Osteocyte (in vitro differentiated cells): ENCODE measurements at regions not wholly inside any gene's neighbourhood (a gene's known extent, or its start where the extent isn't known, plus 50 kb on each side); places are given as distances from the start of the nearest gene placed in this dataset.

Experiments used
- DNase-seq: peaks from one replicate; pipeline ENCODE4 v3.0.0; 2021; ENCODE audit warnings: mixed read lengths; ENCODE audit not compliant: unreplicated experiment; ENCODE audit errors: extremely low spot score
- H3K27ac Mint-ChIP-seq: one replicate; pipeline ENCODE4 v1.8.0; 2021; ENCODE audit warnings: mild to moderate bottlenecking, mixed read lengths; ENCODE audit not compliant: unreplicated experiment
- H3K27me3 Mint-ChIP-seq: one replicate; pipeline ENCODE4 v1.8.0; 2021; ENCODE audit warnings: mixed read lengths; ENCODE audit not compliant: unreplicated experiment
- H3K36me3 Mint-ChIP-seq: one replicate; pipeline ENCODE4 v1.8.0; 2021; ENCODE audit warnings: mixed read lengths; ENCODE audit not compliant: unreplicated experiment
- H3K4me1 Mint-ChIP-seq: one replicate; pipeline ENCODE4 v1.8.0; 2021; ENCODE audit warnings: mixed read lengths; ENCODE audit not compliant: unreplicated experiment
- H3K4me3 Mint-ChIP-seq: one replicate; pipeline ENCODE4 v1.8.0; 2021; ENCODE audit warnings: mild to moderate bottlenecking, moderate library complexity, mixed read lengths; ENCODE audit not compliant: unreplicated experiment
- H3K9me3 Mint-ChIP-seq: one replicate; pipeline ENCODE4 v1.8.0; 2021; ENCODE audit warnings: mixed read lengths; ENCODE audit not compliant: unreplicated experiment
- CTCF ChIP-seq: fragments of 200-600 bp; sonication (generic); IDR thresholded peaks from 2 replicates; pipeline ENCODE4 v1.5.0; 2021; ENCODE audit warnings: antibody characterized with exemption, mild to moderate bottlenecking, moderate library complexity

DNA sequence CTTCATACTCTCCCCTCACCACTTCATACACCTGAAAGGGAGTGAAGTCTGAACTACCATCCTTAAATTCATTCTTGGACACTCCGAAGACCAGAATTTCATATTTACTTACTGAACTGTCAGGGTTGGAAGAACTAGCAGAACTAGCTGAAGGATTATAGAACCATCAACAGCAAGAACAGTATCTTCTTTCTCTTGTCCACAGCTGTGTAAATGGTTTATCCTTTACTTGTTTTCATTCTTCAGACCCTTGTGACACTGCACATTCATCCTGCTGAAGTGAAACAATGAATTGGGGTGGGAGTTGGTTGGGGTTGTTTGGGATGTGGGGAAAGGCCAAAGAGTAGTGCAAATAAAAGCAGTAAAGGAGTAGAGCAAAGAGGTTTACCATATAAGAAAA is 350.9 kb downstream of the ZIC1 start:
- Mint-ChIP-seq H3K27ac (peak overlapping the region; percentile 77), H3K36me3 (no peaks in the 10 kb centered on the region), H3K4me3 (no peak overlapping the region), H3K27me3 (no peaks in the 10 kb centered on the region), H3K9me3 (peaks cover 3% of the 10 kb centered on the region), H3K4me1 (peaks cover 36% of the 10 kb centered on the region)
- no peak for TF ChIP-seq CTCF
- no peak for DNase-seq

DNA sequence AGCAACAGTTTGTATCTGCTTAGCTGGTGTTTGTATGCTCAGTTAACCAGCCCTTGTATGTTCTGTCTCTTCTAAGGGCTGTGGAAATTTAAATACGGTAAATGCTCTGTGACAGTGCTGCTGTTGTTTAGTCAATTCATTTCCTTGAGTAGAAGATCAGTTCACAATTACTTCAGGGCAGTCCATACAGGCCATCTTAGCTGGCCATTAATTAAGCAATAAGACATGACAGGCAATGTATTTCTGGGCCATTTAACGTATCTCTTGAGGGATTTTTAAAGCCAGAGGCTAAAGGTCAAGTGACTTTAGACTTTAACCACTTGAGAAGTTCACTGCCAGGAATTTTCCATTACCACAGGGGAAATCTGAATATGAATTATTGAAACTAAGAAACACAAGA is 351.8 kb downstream of the ZIC1 start:
- DNase-seq: no peak
- H3K27me3 Mint-ChIP-seq: no peaks in the 10 kb centered on the region

DNA sequence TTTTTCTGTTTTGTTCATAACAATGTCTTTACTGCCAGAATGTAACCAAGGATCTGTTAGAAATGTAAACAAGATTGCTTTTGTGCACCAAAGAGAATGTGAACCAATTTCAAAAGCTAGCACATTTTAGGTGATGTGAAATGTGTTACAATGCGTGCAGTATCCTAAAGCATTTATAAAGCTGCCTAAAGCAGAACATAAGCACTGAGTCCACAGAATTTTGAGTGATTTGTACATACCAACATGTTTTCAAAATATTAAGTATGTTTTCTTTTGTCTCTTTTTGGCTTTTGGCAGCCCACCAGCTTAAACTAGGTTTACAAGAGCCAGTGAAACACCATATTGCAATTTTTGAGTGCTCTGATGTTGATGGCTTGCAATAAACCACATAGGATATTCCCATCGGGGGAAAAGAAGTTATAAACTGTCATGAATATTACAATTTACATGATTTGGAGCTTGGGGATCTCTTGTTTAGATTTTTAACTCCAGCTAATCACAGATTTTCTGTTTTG is 364.0 kb downstream of the ZIC1 start:
- no peak for DNase-seq
- Mint-ChIP-seq H3K27me3 (no peaks in the 10 kb centered on the region), H3K4me1 (peaks cover 17% of the 10 kb centered on the region), H3K9me3 (no peaks in the 10 kb centered on the region), H3K4me3 (no peak overlapping the region), H3K36me3 (no peaks in the 10 kb centered on the region), H3K27ac (peak overlapping the region; percentile 27)
- TF ChIP-seq CTCF: no peak

More for the DNA sequence above, 351.8 kb downstream of the ZIC1 start:
- Mint-ChIP-seq H3K27ac (no peak overlapping the region), H3K4me1 (peaks cover 36% of the 10 kb centered on the region), H3K9me3 (peaks cover 3% of the 10 kb centered on the region), H3K4me3 (no peak overlapping the region), H3K36me3 (no peaks in the 10 kb centered on the region)
- TF ChIP-seq CTCF: no peak

- H3K4me3 Mint-ChIP-seq: no peak overlapping the region
- no peak overlapping the region for H3K27ac Mint-ChIP-seq
- TF ChIP-seq CTCF: no peak
- no peak for DNase-seq
- H3K36me3 Mint-ChIP-seq: no peaks in the 10 kb centered on the region
- peaks cover 17% of the 10 kb centered on the region for H3K4me1 Mint-ChIP-seq
- H3K9me3 Mint-ChIP-seq: no peaks in the 10 kb centered on the region
- no peaks in the 10 kb centered on the region for H3K27me3 Mint-ChIP-seq
These were observed 366.2 kb downstream of the ZIC1 start for GRCh38 chr3:147775411-147775810.

DNA sequence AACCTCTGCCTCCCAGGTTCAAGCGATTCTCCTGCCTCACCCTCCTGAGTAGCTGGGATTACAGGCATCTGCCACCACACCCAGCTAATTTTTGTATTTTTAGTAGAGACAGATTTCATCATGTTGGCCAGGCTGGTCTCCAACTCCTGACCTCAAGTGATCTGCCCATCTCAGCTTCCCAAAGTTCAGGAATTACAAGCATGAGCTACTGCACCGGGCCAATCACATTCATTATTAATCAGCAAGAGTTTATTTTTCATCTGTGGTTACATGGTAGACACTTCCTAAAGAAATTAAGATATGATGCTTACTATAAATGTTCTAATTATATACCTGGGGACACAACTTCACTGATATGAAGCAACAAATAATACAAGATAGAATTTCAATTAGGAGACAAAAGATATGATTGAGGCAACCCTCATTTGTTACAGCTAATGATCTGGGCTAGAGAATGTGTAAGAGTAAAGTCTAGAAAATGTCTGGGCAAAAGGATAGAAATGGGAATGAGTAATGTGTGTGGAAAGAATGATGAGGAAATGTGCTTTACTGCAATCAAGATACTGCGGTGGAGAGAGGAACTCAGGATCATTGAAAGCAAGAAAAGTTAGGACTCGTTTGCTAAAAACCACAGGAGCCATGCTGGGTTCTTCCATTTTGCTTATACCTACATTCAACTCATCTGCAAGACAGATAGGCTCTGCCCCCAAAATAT is 366.8 kb downstream of the ZIC1 start:
- peaks cover 17% of the 10 kb centered on the region for H3K4me1 Mint-ChIP-seq
- H3K27ac Mint-ChIP-seq: no peak overlapping the region
- no peak for TF ChIP-seq CTCF
- H3K36me3 Mint-ChIP-seq: no peaks in the 10 kb centered on the region
- H3K27me3 Mint-ChIP-seq: no peaks in the 10 kb centered on the region
- no peak overlapping the region for H3K4me3 Mint-ChIP-seq
- no peaks in the 10 kb centered on the region for H3K9me3 Mint-ChIP-seq
- no peak for DNase-seq
